ENCODE measurements at regions not wholly inside any gene's neighbourhood (a gene's known extent, or its start where the extent isn't known, plus 50 kb on each side); places are given as distances from the start of the nearest gene placed in this dataset.

GRCh38 chr1:73205294-73205973 is 923.1 kb upstream of the NEGR1 start:
- H3K9me3 ChIP-seq: no peaks in the 10 kb centered on the region
- DNase-seq (ENCODE audit: low read depth in 1 of 2, low spot score in 1 of 2): no peak
- H3K4me2 ChIP-seq: no peak overlapping the region
- H3K27ac ChIP-seq: no peak overlapping the region
- CTCF ChIA-PET: no interaction called here
- no peak for FAIRE-seq
- H3K4me1 ChIP-seq: no peaks in the 10 kb centered on the region
- H3K4me3 ChIP-seq: no peak overlapping the region
- TF ChIP-seq FOXS1 (CRISPR knock-in tag; IDR thresholded peaks at IDR 0.05) (no peak), ZC3H11A (IDR thresholded peaks at IDR 0.05) (no peak), REST (IDR thresholded peaks at IDR 0.05) (no peak), NR3C1 (IDR thresholded peaks at IDR 0.05) (no peak), ELK1 (IDR thresholded peaks at IDR 0.05; ENCODE audit: low read depth, low read length) (no peak), MAFK (IDR thresholded peaks at IDR 0.05; ENCODE audit: partially characterized antibody) (no peak), ZNF302 (CRISPR knock-in tag; IDR thresholded peaks at IDR 0.05) (no peak)
- POLR2A ChIA-PET: no interaction called here
- ATAC-seq: no peak
- 0% methylated on average over 4 of the region's 5 CpGs for WGBS (ENCODE audit: missing lambda C conversion rate)

- no peak for ATAC-seq
- no peak for TF ChIP-seq CEBPB (IDR thresholded peaks at IDR 0.05)
- no peak for TF ChIP-seq TFCP2L1 (CRISPR knock-in tag; IDR thresholded peaks at IDR 0.05)
- no peak for TF ChIP-seq REST (IDR thresholded peaks at IDR 0.05)
- no peak for TF ChIP-seq GATA3 (IDR thresholded peaks at IDR 0.05; ENCODE audit: borderline replicate concordance)
- no peak for TF ChIP-seq E2F6 (IDR thresholded peaks at IDR 0.05; ENCODE audit: borderline replicate concordance, low read depth)
- no peak for TF ChIP-seq TP53 (CRISPR knock-in tag; IDR thresholded peaks at IDR 0.05)
- TF ChIP-seq MAFK (IDR thresholded peaks at IDR 0.05; ENCODE audit: partially characterized antibody): no peak
- TF ChIP-seq MYC (IDR thresholded peaks at IDR 0.05; ENCODE audit: borderline replicate concordance, low read length): no peak
- no peak for TF ChIP-seq RCOR1 (IDR thresholded peaks at IDR 0.05; ENCODE audit: low read depth, low read length)
- TF ChIP-seq ZC3H11A (IDR thresholded peaks at IDR 0.05): no peak
- TF ChIP-seq FOXS1 (CRISPR knock-in tag; IDR thresholded peaks at IDR 0.05): no peak
- TF ChIP-seq KDM1A (IDR thresholded peaks at IDR 0.05; ENCODE audit: low read depth): no peak
- no peak for TF ChIP-seq JUN (IDR thresholded peaks at IDR 0.05)
- no peak for TF ChIP-seq FOSB (CRISPR knock-in tag; IDR thresholded peaks at IDR 0.05)
- no peak for TF ChIP-seq JUNB (IDR thresholded peaks at IDR 0.05)
- TF ChIP-seq CBX2 (IDR thresholded peaks at IDR 0.05; ENCODE audit: borderline replicate concordance, low read depth): no peak
- TF ChIP-seq RARB (CRISPR knock-in tag; IDR thresholded peaks at IDR 0.05): no peak
- TF ChIP-seq RAD21 (conservative IDR thresholded peaks at IDR 0.05 in 1 of 2, IDR thresholded peaks at IDR 0.05 in 1 of 2): no peak
- no peak for TF ChIP-seq ZFP36 (IDR thresholded peaks at IDR 0.05; ENCODE audit: borderline replicate concordance, partially characterized antibody)
- TF ChIP-seq PHF8 (IDR thresholded peaks at IDR 0.05; ENCODE audit: borderline replicate concordance, low read depth): no peak
- ChIA-PET CTCF (no interaction called here), POLR2A (no interaction called here)
- Histone ChIP-seq H3K27ac (no peak overlapping the region), H3K9me3 (no peaks in the 10 kb centered on the region), H3K4me3 (no peak overlapping the region), H3K4me1 (no peaks in the 10 kb centered on the region), H3K4me2 (no peak overlapping the region)
- FAIRE-seq: no peak
- DNase-seq (ENCODE audit: low read depth in 1 of 2, low spot score in 1 of 2): no peak
- 59% methylated on average over 1 of the region's 1 CpG for WGBS (ENCODE audit: missing lambda C conversion rate)
These were observed 915.6 kb upstream of the NEGR1 start for GRCh38 chr1:73197972-73198371.
